Endothelial cell of umbilical vein (primary cell): ENCODE measurements at regions not wholly inside any gene's neighbourhood (a gene's known extent, or its start where the extent isn't known, plus 50 kb on each side); places are given as distances from the start of the nearest gene placed in this dataset.

Experiments
- BruUV-seq: library from RNA; stranded (reverse); fragments of 400-500 nt; replicated peaks from 2 replicates; lab custom pipeline; 2021; lab: Mats Ljungman, UMichigan
- CTCF ChIA-PET: fragments of 300-600, 350-600 bp; sonication (Branson Sonifier 250); formaldehyde crosslinking; loops from one replicate; lab custom pipeline; 2021; ENCODE audit warnings: antibody characterized with exemption, inconsistent platforms; lab: Charles Lee
- POLR2A ChIA-PET: fragments of 300-600, 350-600 bp; sonication (Branson Sonifier 250); formaldehyde crosslinking; loops from one replicate; lab custom pipeline; 2021; ENCODE audit warnings: antibody characterized with exemption, inconsistent platforms; lab: Charles Lee
- DNase-seq: peaks from one replicate; pipeline ENCODE4 v3.0.0-alpha.2; 2011; ENCODE audit warnings: low read depth, low spot score
- FAIRE-seq: peaks from 2 replicates; lab custom pipeline; 2011; peaks lifted over from hg19 to GRCh38; lab: Jason Lieb, UNC
- H2AFZ ChIP-seq: 2 replicates; pipeline ENCODE4 v1.6.0; 2012; ENCODE audit warnings: low read depth, low read length, control low read depth, inconsistent platforms
- H3K27ac ChIP-seq: 2 replicates; pipeline ENCODE4 v1.5.1; 2011; ENCODE audit warnings: low read depth, mild to moderate bottlenecking, control low read depth, low read length, moderate library complexity; ENCODE audit not compliant: insufficient read depth
- H3K27me3 ChIP-seq, 2 experiments: 2 replicates each; pipeline versions ENCODE4 v1.6.0 to v1.6.1; 2011; ENCODE audit warnings: low read length in 2 of 2, mixed read lengths in 1 of 2; ENCODE audit not compliant: control insufficient read depth in 2 of 2, insufficient read depth in 2 of 2
- H3K36me3 ChIP-seq, 2 experiments: 2 replicates in 1 of 2; 3 replicates in 1 of 2; pipeline ENCODE4 v1.5.1; 2011; ENCODE audit warnings: low read length in 2 of 2, mild to moderate bottlenecking in 1 of 2, moderate library complexity in 1 of 2; ENCODE audit not compliant: control insufficient read depth in 2 of 2, insufficient read depth in 2 of 2; ENCODE audit errors: extremely low read depth in 1 of 2
- H3K4me1 ChIP-seq: 3 replicates; pipeline ENCODE4 v1.5.1; 2011; ENCODE audit warnings: mild to moderate bottlenecking, low read length; ENCODE audit not compliant: control insufficient read depth, insufficient read depth; ENCODE audit errors: extremely low read depth
- H3K4me2 ChIP-seq: 2 replicates; pipeline ENCODE4 v1.6.1; 2011; ENCODE audit warnings: low read length, control low read depth, mixed read lengths; ENCODE audit not compliant: insufficient read depth
- H3K4me3 ChIP-seq, 3 experiments: fragments of 200-600 bp in 1 of 3; sonication (generic), shearing (Covaris generic) in 1 of 3; replicated peaks in 1 of 3; 2 replicates each; pipeline ENCODE4 v1.5.1; 2011 to 2016; ENCODE audit warnings: control low read depth in 3 of 3, low read length in 3 of 3, mild to moderate bottlenecking in 2 of 3, inconsistent platforms in 1 of 3, low read depth in 1 of 3, moderate library complexity in 1 of 3; ENCODE audit not compliant: insufficient read depth in 1 of 3
- H3K79me2 ChIP-seq: 2 replicates; pipeline ENCODE4 v1.6.0; 2012; ENCODE audit warnings: low read length, inconsistent platforms; ENCODE audit not compliant: control insufficient read depth, insufficient read depth
- H3K9ac ChIP-seq: replicated peaks from 2 replicates; pipeline ENCODE3; 2011; ENCODE audit warnings: low read length, control low read depth; ENCODE audit not compliant: insufficient read depth; ENCODE audit errors: extremely low read depth
- H3K9me1 ChIP-seq: replicated peaks from 3 replicates; pipeline ENCODE4 v1.6.0; 2011; ENCODE audit warnings: mild to moderate bottlenecking, low read length; ENCODE audit not compliant: control insufficient read depth, insufficient read depth; ENCODE audit errors: extremely low read depth
- H3K9me3 ChIP-seq: replicated peaks from 2 replicates; pipeline ENCODE4 v1.5.1; 2012; ENCODE audit warnings: low read length, inconsistent platforms; ENCODE audit not compliant: control insufficient read depth, insufficient read depth
- H4K20me1 ChIP-seq: replicated peaks from 2 replicates; pipeline ENCODE3; 2011; ENCODE audit warnings: mild to moderate bottlenecking, low read length; ENCODE audit not compliant: control insufficient read depth, insufficient read depth; ENCODE audit errors: extremely low read depth
- EZH2 ChIP-seq: IDR thresholded peaks from 2 replicates; pipeline ENCODE4 v1.6.1; 2012; ENCODE audit warnings: borderline replicate concordance, low read depth, mild to moderate bottlenecking, moderate library complexity, low read length, inconsistent platforms; ENCODE audit not compliant: severe bottlenecking
- FOS ChIP-seq: IDR thresholded peaks from 2 replicates; pipeline ENCODE4 v1.6.1; 2011; ENCODE audit warnings: mild to moderate bottlenecking, low read length, moderate library complexity, borderline replicate concordance; ENCODE audit not compliant: insufficient read depth
- GATA2 ChIP-seq: IDR thresholded peaks from 2 replicates; pipeline ENCODE4 v1.7.0; 2011; ENCODE audit warnings: low read depth, mild to moderate bottlenecking, moderate library complexity, mixed read lengths, low read length; ENCODE audit not compliant: insufficient read length, insufficient read depth
- JUN ChIP-seq: IDR thresholded peaks from 2 replicates; pipeline ENCODE4 v1.6.1; 2011; ENCODE audit warnings: borderline replicate concordance, low read depth; ENCODE audit not compliant: insufficient read length, insufficient read depth
- MYC ChIP-seq: IDR thresholded peaks from one replicate; pipeline ENCODE4 v1.6.1; 2011; ENCODE audit warnings: mild to moderate bottlenecking, low read depth, low read length
- POLR2A ChIP-seq: IDR thresholded peaks from 2 replicates; pipeline ENCODE4 v1.6.1; 2012; ENCODE audit warnings: low read depth, mild to moderate bottlenecking, control low read depth, low read length
- POLR2AphosphoS5 ChIP-seq: IDR thresholded peaks from 2 replicates; pipeline ENCODE4 v1.6.1; 2012; ENCODE audit warnings: low read depth, mild to moderate bottlenecking, control low read depth, low read length, moderate library complexity; ENCODE audit not compliant: insufficient read depth
- dilution Hi-C: fragments of 300-500 bp; cut with MboI; formaldehyde crosslinking; loops from one replicate; pipeline ENCODE4 v1.15.0; 2019; ENCODE audit warnings: low sequenced_read_pairs; ENCODE audit not compliant: extremely low pct_ligation_motif_present
- intact Hi-C: fragments of 100-400 bp; cut with micrococcal nuclease; formaldehyde crosslinking; loops from one replicate; pipeline ENCODE4 v1.10.0; 2022
- TF ChIP-seq, protein P1 (sequence below): IDR thresholded peaks from 2 replicates; pipeline ENCODE4 v1.6.1; 2011; ENCODE audit not compliant: insufficient read depth, insufficient read length
- TF ChIP-seq, protein P2 (sequence below), 2 donors: IDR thresholded peaks; 1 replicate in 1 of 2; 2 replicates in 1 of 2; pipeline ENCODE4 v1.5.1; 2011; ENCODE audit warnings: low read length in 2 of 2, mild to moderate bottlenecking in 2 of 2, moderate library complexity in 2 of 2, control low read depth in 1 of 2, inconsistent platforms in 1 of 2, low read depth in 1 of 2; ENCODE audit not compliant: insufficient read depth in 1 of 2; ENCODE audit errors: extremely low read depth in 1 of 2

DNA sequence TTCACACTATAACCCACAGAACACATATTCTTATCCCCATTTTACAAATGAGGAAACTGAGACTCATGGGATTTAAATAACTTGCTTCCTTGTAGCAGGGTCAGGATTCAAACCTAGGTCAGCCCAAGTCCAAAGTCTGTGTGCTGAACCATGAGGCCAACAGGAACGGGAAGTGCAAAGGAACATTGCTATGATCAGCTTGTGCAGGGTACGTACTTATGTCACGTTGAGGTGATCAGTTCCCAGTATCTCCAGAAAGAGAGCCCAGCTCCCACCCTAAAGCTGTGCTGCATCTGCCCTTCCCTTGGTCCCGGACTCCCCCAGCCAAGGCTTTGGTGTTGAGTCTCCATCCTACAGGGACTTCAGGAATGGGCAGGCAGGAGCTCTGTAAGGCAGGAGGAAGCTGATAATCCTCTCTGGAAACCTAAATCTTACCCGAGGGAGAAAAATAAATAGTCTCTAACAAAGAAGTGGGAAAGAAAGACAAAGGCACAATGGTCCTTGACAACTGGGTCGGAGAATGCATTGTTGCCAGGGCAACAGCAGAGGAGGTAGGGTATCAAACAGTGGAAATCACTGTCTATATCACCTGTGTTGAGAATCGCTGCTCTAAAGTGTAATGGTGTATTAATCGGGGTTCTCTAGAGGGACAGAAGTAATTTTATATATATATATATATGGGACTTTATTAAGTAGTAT lies 82.5 kb upstream of the FICD start:
- Histone ChIP-seq H3K9me1 (no peaks in the 10 kb centered on the region), H3K9me3 (no peaks in the 10 kb centered on the region), H4K20me1 (no peaks in the 10 kb centered on the region), H2AFZ (no peak overlapping the region), H3K4me3 (no peak overlapping the region), H3K4me2 (no peak overlapping the region), H3K27me3 (no peaks in the 10 kb centered on the region), H3K4me1 (no peaks in the 10 kb centered on the region), H3K36me3 (no peaks in the 10 kb centered on the region), H3K79me2 (no peaks in the 10 kb centered on the region), H3K9ac (no peak overlapping the region), H3K27ac (no peak overlapping the region)
- TF ChIP-seq POLR2AphosphoS5 (no peak), MYC (no peak), FOS (no peak), JUN (no peak), POLR2A (no peak), EZH2 (no peak), GATA2 (no peak)
- TF ChIP-seq, protein P1, sequence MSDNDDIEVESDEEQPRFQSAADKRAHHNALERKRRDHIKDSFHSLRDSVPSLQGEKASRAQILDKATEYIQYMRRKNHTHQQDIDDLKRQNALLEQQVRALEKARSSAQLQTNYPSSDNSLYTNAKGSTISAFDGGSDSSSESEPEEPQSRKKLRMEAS, result no peak
- TF ChIP-seq, protein P2, sequence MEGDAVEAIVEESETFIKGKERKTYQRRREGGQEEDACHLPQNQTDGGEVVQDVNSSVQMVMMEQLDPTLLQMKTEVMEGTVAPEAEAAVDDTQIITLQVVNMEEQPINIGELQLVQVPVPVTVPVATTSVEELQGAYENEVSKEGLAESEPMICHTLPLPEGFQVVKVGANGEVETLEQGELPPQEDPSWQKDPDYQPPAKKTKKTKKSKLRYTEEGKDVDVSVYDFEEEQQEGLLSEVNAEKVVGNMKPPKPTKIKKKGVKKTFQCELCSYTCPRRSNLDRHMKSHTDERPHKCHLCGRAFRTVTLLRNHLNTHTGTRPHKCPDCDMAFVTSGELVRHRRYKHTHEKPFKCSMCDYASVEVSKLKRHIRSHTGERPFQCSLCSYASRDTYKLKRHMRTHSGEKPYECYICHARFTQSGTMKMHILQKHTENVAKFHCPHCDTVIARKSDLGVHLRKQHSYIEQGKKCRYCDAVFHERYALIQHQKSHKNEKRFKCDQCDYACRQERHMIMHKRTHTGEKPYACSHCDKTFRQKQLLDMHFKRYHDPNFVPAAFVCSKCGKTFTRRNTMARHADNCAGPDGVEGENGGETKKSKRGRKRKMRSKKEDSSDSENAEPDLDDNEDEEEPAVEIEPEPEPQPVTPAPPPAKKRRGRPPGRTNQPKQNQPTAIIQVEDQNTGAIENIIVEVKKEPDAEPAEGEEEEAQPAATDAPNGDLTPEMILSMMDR (IDR thresholded peaks at IDR 0.05; ENCODE audit: extremely low read depth in 1 of 2, insufficient read depth in 1 of 2, low read depth in 1 of 2, low read length in 2 of 2), result no peak
- no TSS peak for BruUV-seq
- POLR2A ChIA-PET, result no interaction called here
- dilution Hi-C loops, result no loop called here
- CTCF ChIA-PET, result no interaction called here
- no peak for FAIRE-seq
- intact Hi-C loops, result loop anchor here (10.0 kb wide), 1 partner anchor 108 kb away; no protein-coding TSS in a partner anchor
- DNase-seq, result no peak
